HG02884 (cell line): ENCODE measurements at regions not wholly inside any gene's neighbourhood (a gene's known extent, or its start where the extent isn't known, plus 50 kb on each side); places are given as distances from the start of the nearest gene placed in this dataset.

Experiments
- ATAC-seq: cut with Tn5 transposase; IDR thresholded peaks from one replicate; pipeline ENCODE4 v1.9.1; 2021; ENCODE audit warnings: mild to moderate bottlenecking, moderate library complexity; ENCODE audit not compliant: unreplicated experiment

DNA sequence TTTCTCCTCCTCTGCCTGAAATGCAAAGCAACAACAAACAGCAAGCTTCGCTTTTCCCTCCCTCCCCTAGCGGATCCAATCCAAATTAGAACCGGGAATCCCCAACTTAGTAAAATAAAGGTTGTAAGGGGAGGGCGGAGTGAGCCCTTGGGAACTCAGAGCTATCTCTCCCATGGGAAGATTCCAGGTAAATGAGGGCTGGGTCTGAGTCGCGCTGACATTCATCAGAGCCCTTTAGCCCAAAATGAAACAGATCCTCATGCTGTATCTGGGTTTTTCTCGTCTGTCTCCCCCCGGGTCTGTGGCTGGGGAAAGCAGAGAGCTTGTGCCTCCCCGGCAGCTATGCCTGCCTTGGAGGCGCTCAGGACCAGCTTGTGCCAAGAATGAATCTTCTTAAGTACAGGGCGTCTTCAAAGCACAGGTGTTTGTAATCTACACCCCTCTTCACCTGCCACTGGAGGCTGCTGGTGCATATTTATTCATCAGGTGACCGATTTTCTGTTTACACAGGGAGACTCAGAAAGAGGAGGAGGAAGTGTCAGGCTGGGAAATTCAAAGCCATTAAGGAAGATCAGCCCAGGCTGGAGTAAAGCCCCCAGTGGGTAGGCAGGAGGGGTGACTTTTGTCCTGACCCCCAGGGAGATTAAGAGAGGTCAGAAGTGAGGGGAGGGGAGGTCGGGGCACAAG lies 55.0 kb upstream of the GSE1 start:
- ATAC-seq, result no peak

DNA sequence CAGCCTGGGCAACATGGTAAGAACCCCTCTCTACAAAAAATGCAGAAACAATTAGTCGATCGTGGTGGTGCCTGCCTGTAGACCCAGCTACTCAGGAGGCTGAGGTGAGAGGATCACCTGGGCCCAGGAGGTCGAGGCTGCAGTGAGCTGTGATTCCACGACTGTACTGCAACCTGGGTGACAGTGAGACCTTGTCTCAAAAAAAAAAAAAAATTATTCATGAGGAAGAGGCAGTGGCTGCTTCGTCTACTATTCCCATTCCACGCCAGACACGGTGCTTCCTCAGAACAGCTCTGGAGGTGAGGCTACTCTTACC lies 52.2 kb upstream of the GSE1 start:
- no peak for ATAC-seq

DNA sequence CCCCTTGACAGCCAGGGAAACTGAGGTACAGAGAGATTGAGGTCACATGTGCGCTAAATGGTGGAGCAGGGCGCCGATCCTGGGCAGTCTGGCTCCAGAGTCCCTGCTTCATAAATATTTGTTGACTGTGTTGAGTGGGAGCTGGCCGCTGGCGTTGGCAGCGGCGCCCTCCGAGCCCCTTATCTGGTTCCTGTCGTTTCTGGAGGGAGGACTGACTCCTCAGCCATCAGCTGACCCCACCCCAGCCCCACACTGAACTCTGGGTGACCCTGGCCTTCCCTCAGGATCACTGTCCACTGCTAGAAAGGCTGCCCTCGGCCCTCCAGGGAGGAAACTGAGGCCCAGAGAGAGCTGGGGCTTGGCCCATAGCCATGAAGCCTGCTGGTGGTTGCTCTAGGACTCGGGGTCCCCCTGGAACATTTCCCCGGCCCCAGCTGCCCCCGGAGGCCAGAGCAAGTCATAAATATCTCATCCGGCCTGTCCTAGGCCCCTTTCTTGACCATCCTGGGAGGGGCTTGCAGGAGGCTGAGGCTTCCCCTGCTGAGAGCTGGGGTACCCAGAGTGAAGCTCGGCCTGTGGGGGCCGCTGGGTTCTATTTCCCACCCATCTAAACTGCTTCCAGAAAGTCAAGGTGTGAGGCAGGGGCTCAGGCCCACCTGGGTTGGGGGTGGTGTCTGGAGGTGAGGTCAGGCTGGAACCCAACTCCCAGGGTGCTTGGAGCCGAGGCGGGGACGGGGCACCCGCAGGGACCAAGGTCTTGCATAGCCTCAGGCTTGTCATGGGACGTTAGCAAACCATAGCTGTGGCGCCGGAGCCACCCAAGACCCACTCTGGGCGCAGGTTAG lies 51.7 kb upstream of the GSE1 start:
- ATAC-seq, result no peak

DNA sequence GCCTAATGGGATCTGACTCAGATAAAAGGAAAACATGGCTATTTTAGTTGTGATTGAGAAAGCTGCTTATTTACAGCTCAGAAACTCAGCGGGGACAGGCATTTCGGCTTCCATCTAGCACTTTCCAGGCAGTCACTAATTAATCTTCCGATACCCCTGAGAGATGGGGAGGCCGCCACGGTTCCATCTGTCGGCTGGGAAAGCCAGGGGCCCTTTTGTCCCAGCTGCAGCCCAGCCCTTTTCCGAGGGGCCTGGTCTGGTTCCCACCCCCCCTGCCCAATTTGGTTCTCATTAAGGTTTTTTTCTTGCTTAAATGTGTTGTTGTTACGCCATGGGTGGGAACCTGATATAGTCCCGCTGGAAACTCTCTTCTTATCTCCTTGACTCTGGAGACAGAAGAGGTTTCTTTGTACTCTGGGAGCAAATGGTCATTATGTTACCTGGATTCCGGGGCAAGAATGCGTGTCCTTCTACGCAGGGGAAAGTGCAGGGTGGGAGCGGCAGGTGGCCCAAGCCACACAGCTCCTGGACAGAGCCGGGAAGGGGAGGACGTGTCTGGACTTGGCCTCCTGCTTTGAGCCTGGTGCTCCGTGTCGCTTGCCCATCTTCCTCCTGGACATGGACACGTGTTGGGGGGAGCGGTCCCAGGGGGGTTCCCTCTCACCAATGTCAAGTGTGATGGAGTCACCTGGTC lies 50.9 kb upstream of the GSE1 start:
- no peak for ATAC-seq

DNA sequence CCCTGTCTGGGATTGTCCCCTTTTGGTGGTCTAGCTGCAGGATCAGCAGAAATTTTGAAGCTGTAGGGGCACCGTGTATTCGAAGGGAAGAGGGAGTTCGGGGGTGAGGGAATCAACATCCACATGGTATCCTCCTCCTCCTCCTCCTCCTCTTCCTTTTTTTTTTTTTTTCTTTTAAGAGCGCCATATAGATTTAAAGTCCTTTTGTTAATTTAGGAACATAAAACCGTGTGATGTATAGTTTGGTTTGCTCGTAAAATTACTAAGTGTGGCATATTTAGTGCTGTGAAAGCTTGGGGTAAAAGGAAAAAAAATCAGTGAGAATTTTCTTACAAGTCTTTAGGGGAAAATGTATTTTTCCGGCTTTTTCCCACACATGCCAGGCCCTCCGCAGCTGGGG lies 50.1 kb upstream of the GSE1 start:
- ATAC-seq, result no peak
